ENCODE measurements at regions not wholly inside any gene's neighbourhood (a gene's known extent, or its start where the extent isn't known, plus 50 kb on each side); places are given as distances from the start of the nearest gene placed in this dataset.

- DNase-seq, result no peak
These were observed 141.8 kb upstream of the NALF2 start for GRCh38 chrX:69362354-69362753.

- DNase-seq, result no peak
These were observed 142.7 kb upstream of the NALF2 start for GRCh38 chrX:69361311-69361845.

- no peak for DNase-seq
These were observed 146.8 kb upstream of the NALF2 start for GRCh38 chrX:69357317-69357716.

GRCh38 chrX:69324851-69325250, 159.6 kb upstream of the PJA1 start:
- no peak for DNase-seq

GRCh38 chrX:69323786-69324720, 158.8 kb upstream of the PJA1 start:
- no peak for DNase-seq

- DNase-seq, result no peak
These were observed 156.5 kb upstream of the PJA1 start for GRCh38 chrX:69321789-69322188.

- no peak for DNase-seq
These were observed 155.9 kb upstream of the PJA1 start for GRCh38 chrX:69321006-69321655.

- no peak for DNase-seq
These were observed 154.9 kb upstream of the PJA1 start for GRCh38 chrX:69320116-69320515.

GRCh38 chrX:69319376-69319775, 154.1 kb upstream of the PJA1 start:
- no peak for DNase-seq

GRCh38 chrX:69318651-69319340, 153.5 kb upstream of the PJA1 start:
- no peak for DNase-seq

- no peak for DNase-seq
These were observed 152.5 kb upstream of the PJA1 start for GRCh38 chrX:69317721-69318120.

- DNase-seq, result no peak
These were observed 149.4 kb upstream of the PJA1 start for GRCh38 chrX:69314436-69315348.

- no peak for DNase-seq
These were observed 148.5 kb upstream of the PJA1 start for GRCh38 chrX:69313617-69314290.

GRCh38 chrX:69311936-69312670, 146.8 kb upstream of the PJA1 start:
- DNase-seq, result no peak

- DNase-seq, result no peak
These were observed 144.0 kb upstream of the PJA1 start for GRCh38 chrX:69309074-69309792.

GRCh38 chrX:69307756-69308155, 142.5 kb upstream of the PJA1 start:
- no peak for DNase-seq

- no peak for DNase-seq
These were observed 141.8 kb upstream of the PJA1 start for GRCh38 chrX:69307029-69307428.

- no peak for DNase-seq
These were observed 140.8 kb upstream of the PJA1 start for GRCh38 chrX:69306063-69306404.

GRCh38 chrX:69305333-69306062, 140.2 kb upstream of the PJA1 start:
- no peak for DNase-seq

- no peak for DNase-seq
These were observed 138.0 kb upstream of the PJA1 start for GRCh38 chrX:69303231-69303630.

Measured in NCI-H2029 treated with DMSO at 0.1 percent for 48 hours (cell line).